PFSK-1 (cell line): ENCODE measurements at regions not wholly inside any gene's neighbourhood (a gene's known extent, or its start where the extent isn't known, plus 50 kb on each side); places are given as distances from the start of the nearest gene placed in this dataset.

Experiments used
- FOXP2 ChIP-seq: optimal IDR thresholded peaks from 2 replicates; pipeline ENCODE3; 2011; ENCODE audit warnings: borderline replicate concordance, control low read depth, inconsistent platforms; ENCODE audit not compliant: insufficient read depth; ENCODE audit errors: extremely low read length, extremely low read depth
- POLR2AphosphoS5 ChIP-seq: IDR thresholded peaks from 2 replicates; pipeline ENCODE4 v1.6.1; 2012; ENCODE audit warnings: low read depth, mild to moderate bottlenecking, control low read depth, low read length, moderate library complexity
- SIN3A ChIP-seq: IDR thresholded peaks from 2 replicates; pipeline ENCODE4 v1.6.1; 2012; ENCODE audit warnings: mild to moderate bottlenecking, low read length, moderate library complexity, borderline replicate concordance; ENCODE audit not compliant: insufficient read depth
- TAF1 ChIP-seq: IDR thresholded peaks from 2 replicates; pipeline ENCODE4 v1.6.1; 2012; ENCODE audit warnings: low read length, control low read depth, borderline replicate concordance; ENCODE audit not compliant: insufficient read depth
- TF ChIP-seq, protein P1 (sequence below), 2 experiments: IDR thresholded peaks; 2 replicates each; pipeline versions ENCODE4 v1.6.1 to v1.8.0; 2011 to 2012; ENCODE audit warnings: low read depth in 2 of 2, low read length in 2 of 2, control low read depth in 1 of 2, inconsistent platforms in 1 of 2, mild to moderate bottlenecking in 1 of 2, moderate library complexity in 1 of 2; ENCODE audit not compliant: insufficient read depth in 1 of 2

DNA sequence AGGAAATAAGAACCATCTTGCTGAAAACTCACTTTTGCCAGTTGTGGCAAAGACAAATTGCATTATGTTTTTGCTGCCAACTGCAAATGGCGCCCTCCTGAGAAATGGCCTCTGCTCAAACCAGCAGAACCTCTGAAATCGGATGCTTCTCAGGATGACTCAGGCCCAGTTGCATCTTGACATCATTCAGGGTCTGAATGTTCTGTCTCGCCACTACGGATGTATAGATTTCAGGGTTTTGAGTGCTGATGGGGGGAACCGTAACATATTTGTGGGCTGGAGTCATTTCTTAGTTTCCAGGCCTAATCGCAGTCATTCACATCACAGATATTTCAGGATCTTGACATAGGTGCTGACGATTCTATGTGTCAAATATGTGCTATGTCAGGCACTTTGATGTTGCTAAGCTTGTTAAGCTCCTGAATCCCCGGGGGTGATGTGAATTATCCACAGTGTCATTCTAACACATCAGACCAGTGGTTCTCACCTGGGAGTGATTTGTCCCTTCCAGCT is 207.1 kb downstream of the NFATC2 start:
- TF ChIP-seq SIN3A (no peak), POLR2AphosphoS5 (no peak), FOXP2 (no peak), TAF1 (no peak)
- TF ChIP-seq, protein P1, sequence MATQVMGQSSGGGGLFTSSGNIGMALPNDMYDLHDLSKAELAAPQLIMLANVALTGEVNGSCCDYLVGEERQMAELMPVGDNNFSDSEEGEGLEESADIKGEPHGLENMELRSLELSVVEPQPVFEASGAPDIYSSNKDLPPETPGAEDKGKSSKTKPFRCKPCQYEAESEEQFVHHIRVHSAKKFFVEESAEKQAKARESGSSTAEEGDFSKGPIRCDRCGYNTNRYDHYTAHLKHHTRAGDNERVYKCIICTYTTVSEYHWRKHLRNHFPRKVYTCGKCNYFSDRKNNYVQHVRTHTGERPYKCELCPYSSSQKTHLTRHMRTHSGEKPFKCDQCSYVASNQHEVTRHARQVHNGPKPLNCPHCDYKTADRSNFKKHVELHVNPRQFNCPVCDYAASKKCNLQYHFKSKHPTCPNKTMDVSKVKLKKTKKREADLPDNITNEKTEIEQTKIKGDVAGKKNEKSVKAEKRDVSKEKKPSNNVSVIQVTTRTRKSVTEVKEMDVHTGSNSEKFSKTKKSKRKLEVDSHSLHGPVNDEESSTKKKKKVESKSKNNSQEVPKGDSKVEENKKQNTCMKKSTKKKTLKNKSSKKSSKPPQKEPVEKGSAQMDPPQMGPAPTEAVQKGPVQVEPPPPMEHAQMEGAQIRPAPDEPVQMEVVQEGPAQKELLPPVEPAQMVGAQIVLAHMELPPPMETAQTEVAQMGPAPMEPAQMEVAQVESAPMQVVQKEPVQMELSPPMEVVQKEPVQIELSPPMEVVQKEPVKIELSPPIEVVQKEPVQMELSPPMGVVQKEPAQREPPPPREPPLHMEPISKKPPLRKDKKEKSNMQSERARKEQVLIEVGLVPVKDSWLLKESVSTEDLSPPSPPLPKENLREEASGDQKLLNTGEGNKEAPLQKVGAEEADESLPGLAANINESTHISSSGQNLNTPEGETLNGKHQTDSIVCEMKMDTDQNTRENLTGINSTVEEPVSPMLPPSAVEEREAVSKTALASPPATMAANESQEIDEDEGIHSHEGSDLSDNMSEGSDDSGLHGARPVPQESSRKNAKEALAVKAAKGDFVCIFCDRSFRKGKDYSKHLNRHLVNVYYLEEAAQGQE (IDR thresholded peaks at IDR 0.05; ENCODE audit: insufficient read depth in 1 of 2, low read depth in 2 of 2, low read length in 2 of 2): no peak

DNA sequence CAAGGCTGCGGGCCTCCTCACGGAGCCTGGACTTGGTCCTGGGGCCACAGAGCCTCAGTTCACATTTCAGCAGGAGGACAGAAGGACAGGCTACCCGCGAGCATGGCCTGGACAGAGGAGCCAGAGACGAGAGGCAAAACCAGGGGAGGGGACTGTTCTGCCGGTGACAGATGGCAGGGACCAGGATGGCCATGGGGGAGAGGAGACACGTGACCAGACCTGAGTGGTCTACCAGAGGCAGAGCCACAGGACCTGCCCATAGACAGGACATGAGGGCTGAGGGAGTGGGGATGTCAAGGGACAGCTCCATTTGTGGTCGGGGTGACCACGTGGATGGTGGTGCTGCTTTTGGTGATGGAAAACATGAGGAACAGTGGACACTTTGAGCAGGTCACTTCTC is 207.9 kb downstream of the NFATC2 start:
- TF ChIP-seq POLR2AphosphoS5 (no peak), FOXP2 (no peak), SIN3A (no peak), TAF1 (no peak)
- TF ChIP-seq, protein P1 (IDR thresholded peaks at IDR 0.05; ENCODE audit: insufficient read depth in 1 of 2, low read depth in 2 of 2, low read length in 2 of 2): no peak

DNA sequence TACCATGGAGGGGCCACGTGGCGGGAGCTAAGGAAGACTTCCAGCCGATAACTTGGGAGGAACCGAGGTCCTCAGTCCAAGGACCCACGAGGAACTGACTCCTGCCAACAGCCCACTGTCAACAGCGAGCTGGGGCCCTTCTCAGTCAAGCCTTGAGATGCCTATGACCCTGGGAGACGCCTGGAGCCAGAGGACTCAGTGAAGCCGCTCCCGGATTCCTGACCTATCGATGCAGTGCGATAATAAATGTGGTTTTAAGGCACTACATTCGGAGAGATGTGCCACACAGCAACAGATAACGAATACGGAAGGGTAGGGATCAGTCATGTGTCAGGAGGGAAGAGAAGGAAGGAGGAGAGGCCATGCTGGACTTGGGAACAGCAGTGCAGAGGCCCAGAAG is 208.5 kb downstream of the NFATC2 start:
- TF ChIP-seq SIN3A (no peak), FOXP2 (no peak), POLR2AphosphoS5 (no peak), TAF1 (no peak)
- TF ChIP-seq, protein P1 (IDR thresholded peaks at IDR 0.05; ENCODE audit: insufficient read depth in 1 of 2, low read depth in 2 of 2, low read length in 2 of 2): no peak

DNA sequence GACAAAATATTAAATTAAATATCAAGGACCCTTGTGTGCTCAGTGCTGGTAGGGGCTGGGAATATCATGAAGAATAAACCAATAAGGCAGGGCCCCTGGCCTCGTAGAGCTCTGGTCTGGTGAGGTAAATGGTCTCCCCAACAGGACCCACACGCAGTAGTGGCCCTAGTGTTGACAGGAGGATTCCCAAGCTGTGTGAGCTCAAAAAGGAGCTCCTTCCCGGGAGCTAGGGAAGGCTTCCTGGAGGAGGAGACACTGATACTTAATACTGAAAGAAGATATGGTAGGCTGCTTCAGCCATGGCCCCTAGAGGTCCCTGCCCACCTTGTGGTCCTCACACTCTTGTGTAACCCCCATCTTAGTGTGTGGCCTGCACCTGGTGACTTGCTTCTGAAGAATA is 209.1 kb downstream of the NFATC2 start:
- TF ChIP-seq SIN3A (no peak), FOXP2 (no peak), POLR2AphosphoS5 (no peak)

DNA sequence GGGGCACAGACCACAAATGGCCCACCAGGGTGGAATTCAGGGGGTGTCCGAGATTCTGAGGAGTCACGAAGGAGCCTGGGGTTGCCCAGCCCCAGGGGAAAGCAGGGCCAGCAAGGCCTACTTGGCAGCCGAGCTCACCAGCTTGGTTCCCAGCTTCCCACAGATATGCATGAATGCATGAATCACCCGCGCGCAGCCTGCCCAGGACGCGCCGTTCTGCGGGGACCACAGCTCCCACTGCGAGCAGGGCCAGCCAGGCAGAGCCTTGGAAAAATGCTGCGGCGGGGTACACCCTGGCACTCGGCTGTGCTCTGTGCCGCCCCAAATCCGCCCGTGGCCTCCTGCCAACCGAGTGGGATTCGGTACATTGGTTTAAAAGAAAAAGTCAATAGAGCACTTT is 211.0 kb downstream of the NFATC2 start:
- TF ChIP-seq POLR2AphosphoS5: no peak
- TF ChIP-seq FOXP2: no peak
- no peak for TF ChIP-seq SIN3A
- TF ChIP-seq, protein P1 (IDR thresholded peaks at IDR 0.05; ENCODE audit: insufficient read depth in 1 of 2, low read depth in 2 of 2, low read length in 2 of 2): no peak
- TF ChIP-seq TAF1: no peak
